Brain microvascular endothelial cell (primary cell): ENCODE measurements at regions not wholly inside any gene's neighbourhood (a gene's known extent, or its start where the extent isn't known, plus 50 kb on each side); places are given as distances from the start of the nearest gene placed in this dataset.

Experiments
- DNase-seq: peaks from one replicate; pipeline ENCODE4 v3.0.0-alpha.2; 2020
- H3K27ac ChIP-seq: fragments of 250-450 bp; sonication (Bioruptor Pico); 2 replicates; pipeline ENCODE4 v1.5.1; 2020; ENCODE audit warnings: mild to moderate bottlenecking, moderate library complexity
- H3K27me3 ChIP-seq: fragments of 250-450 bp; sonication (Bioruptor Pico); replicated peaks from 2 replicates; pipeline ENCODE4 v1.5.1; 2020; ENCODE audit warnings: mild to moderate bottlenecking
- H3K36me3 ChIP-seq: fragments of 250-450 bp; sonication (Bioruptor Pico); replicated peaks from 2 replicates; pipeline ENCODE4 v1.5.1; 2020; ENCODE audit warnings: mild to moderate bottlenecking
- H3K4me3 ChIP-seq: 2 replicates; pipeline ENCODE4 v1.5.1; 2011; ENCODE audit warnings: low read depth, mild to moderate bottlenecking, control low read depth, low read length, moderate library complexity
- in situ Hi-C: cut with HindIII; loops from 2 replicates; pipeline ENCODE4 v1.10.0; 2017; ENCODE audit warnings: low sequenced_read_pairs, low pct_ligation_motif_present
- TF ChIP-seq, protein P1 (sequence below): IDR thresholded peaks from 2 replicates; pipeline ENCODE4 v1.5.1; 2011; ENCODE audit warnings: low read depth, mild to moderate bottlenecking, moderate library complexity, low read length, control low read depth, inconsistent platforms; ENCODE audit errors: missing control alignments

DNA sequence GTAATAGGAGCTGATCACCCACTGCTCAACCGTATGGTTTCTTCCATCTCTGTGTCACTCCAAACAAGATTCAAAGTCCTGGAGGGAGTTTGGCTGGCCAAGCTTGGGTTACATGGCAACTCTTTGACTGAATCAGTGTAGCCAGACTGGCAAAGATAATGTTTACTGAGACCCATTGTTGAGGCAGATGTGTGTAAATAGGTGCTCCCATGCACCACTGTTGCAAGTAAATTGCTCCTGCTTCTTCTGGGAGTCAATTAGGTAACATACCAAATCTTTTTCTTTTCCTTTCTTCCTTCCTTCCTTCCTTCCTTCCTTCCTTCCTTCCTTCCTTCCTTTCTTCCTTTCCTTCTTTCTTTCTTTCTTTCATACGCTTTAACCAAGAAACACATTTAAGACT, 86.3 kb upstream of the DHX40 start:
- H3K27me3 ChIP-seq, result no peaks in the 10 kb centered on the region
- in situ Hi-C loops, result no loop called here
- no peaks in the 10 kb centered on the region for H3K36me3 ChIP-seq
- H3K27ac ChIP-seq, result no peak overlapping the region
- TF ChIP-seq, protein P1, sequence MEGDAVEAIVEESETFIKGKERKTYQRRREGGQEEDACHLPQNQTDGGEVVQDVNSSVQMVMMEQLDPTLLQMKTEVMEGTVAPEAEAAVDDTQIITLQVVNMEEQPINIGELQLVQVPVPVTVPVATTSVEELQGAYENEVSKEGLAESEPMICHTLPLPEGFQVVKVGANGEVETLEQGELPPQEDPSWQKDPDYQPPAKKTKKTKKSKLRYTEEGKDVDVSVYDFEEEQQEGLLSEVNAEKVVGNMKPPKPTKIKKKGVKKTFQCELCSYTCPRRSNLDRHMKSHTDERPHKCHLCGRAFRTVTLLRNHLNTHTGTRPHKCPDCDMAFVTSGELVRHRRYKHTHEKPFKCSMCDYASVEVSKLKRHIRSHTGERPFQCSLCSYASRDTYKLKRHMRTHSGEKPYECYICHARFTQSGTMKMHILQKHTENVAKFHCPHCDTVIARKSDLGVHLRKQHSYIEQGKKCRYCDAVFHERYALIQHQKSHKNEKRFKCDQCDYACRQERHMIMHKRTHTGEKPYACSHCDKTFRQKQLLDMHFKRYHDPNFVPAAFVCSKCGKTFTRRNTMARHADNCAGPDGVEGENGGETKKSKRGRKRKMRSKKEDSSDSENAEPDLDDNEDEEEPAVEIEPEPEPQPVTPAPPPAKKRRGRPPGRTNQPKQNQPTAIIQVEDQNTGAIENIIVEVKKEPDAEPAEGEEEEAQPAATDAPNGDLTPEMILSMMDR, result no peak
- H3K4me3 ChIP-seq, result no peak overlapping the region
- no peak for DNase-seq

DNA sequence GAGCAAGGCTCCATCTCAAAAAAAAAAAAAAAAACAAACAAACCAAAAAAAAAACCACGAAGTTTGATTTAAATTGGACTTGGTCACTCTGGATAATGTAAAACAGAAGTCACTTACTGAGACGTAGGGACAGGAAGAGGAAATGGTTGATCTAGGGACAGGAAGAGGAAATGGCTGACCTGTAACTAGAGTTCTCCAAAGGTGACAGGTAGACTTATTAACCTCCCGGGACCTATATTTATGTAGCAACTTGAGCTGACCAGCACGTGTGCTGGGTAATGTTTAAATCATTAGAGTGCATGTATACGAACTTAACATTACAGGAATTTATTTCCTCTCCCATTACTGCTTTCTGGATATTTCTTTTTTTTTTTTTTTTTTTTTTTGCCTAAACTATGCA, 81.5 kb upstream of the DHX40 start:
- TF ChIP-seq, protein P1, result no peak
- Histone ChIP-seq H3K36me3 (no peaks in the 10 kb centered on the region), H3K27ac (no peak overlapping the region), H3K27me3 (no peaks in the 10 kb centered on the region), H3K4me3 (no peak overlapping the region)
- DNase-seq, result no peak
- in situ Hi-C loops, result no loop called here

DNA sequence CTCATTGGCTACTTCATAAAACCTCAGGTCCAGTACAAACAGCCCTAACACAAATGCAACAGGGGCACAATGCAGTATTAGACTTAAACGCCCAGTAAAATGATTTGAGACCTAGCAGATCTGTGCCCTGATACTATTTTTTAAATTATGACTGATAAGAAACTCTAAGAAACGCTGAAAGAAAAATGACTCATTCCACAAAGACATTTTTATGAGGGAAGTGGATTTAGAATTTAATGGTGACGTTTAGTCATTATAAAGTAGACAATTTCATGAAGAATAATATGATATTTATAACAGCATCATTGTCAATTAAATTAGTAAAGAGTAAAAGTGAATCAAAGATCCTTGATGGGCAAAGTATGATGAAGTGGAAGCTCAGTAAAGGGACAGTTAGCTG, 80.4 kb upstream of the DHX40 start:
- no peak for DNase-seq
- no peak overlapping the region for H3K4me3 ChIP-seq
- H3K36me3 ChIP-seq, result no peaks in the 10 kb centered on the region
- H3K27ac ChIP-seq, result no peak overlapping the region
- TF ChIP-seq, protein P1, result no peak
- no peaks in the 10 kb centered on the region for H3K27me3 ChIP-seq
- in situ Hi-C loops, result no loop called here

DNA sequence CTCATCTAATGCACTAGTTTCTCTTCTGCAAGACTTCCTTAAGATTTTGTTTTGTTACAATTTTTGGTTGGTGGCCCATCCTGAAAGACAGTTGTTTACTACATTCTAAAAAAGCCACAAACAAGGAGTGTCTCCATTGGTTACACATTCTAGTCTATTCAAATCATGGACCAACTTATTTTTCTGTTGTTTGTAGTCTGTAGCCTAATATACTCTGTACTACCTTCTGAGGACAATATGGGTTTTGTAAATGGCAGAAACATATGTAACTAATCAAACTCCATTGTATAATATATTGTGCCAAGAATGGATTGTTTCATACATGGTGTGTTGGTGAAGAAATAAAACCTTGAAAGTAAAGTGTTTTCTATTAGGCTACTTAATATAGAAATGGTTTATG, 79.5 kb upstream of the DHX40 start:
- DNase-seq, result no peak
- in situ Hi-C loops, result no loop called here
- H3K27me3 ChIP-seq, result no peaks in the 10 kb centered on the region
- no peak overlapping the region for H3K4me3 ChIP-seq
- TF ChIP-seq, protein P1, result no peak
- no peak overlapping the region for H3K27ac ChIP-seq
- H3K36me3 ChIP-seq, result no peaks in the 10 kb centered on the region

DNA sequence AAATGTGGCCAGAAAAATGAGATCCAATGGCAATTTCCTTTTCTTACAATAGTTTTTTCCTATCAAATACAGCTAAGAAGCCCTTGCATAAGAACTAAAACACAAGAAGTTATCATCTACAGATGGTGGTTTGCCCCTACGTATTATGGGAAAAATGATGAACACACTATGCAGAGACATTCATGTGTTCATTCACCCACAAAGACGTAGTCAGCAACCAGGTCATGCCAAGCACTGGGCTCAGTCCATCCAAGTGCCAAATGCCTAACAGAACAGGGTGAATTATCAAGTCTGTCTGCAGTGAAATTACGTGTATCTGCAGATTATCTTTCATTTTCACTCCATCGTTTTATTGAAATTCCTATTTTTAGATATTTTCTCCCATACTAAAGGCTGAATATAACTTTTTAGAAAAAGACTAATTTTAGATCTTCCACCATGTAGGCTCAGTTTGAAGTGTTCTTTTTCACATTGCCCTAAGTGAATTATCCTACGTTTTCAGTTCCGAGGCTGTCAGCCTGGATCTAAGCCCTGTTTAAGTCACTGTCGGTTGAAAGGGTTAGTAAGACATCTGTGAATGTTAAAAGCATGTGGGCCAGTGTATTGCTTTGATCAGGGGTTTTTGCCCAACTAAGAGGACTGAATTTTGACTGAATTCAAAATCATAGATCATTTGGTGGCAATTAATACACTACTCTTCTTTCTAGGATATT, 78.1 kb upstream of the DHX40 start:
- in situ Hi-C loops, result no loop called here
- H3K36me3 ChIP-seq, result no peaks in the 10 kb centered on the region
- H3K27me3 ChIP-seq, result no peaks in the 10 kb centered on the region
- DNase-seq, result no peak
- TF ChIP-seq, protein P1, result no peak
- H3K27ac ChIP-seq, result no peak overlapping the region
- no peak overlapping the region for H3K4me3 ChIP-seq

DNA sequence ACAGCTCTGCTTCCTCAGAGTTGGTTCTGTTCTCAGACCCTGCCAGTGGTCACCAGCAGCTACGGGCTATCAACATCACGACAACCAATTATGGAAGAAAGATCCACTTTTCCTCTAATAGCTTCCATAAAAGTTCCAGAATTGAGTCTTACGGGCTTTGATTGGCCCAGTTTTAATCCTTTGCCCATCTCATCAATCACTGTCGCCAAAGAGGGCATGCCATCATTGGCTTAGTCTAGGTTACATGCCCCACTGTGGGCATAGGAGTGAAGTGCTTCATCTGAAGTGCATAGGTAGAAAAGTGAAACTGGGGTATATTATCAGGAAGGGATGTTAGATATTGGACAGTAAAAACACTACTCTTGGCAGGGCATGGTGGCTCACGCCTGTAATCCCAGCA, 76.6 kb upstream of the DHX40 start:
- DNase-seq, result no peak
- Histone ChIP-seq H3K27ac (no peak overlapping the region), H3K27me3 (no peaks in the 10 kb centered on the region), H3K4me3 (no peak overlapping the region), H3K36me3 (no peaks in the 10 kb centered on the region)
- in situ Hi-C loops, result no loop called here
- TF ChIP-seq, protein P1, result no peak
